ENCODE measurements at regions not wholly inside any gene's neighbourhood (a gene's known extent, or its start where the extent isn't known, plus 50 kb on each side); places are given as distances from the start of the nearest gene placed in this dataset.
A peak's percentile ranks its signal among the peaks of the same experiment; 100 is the strongest.

DNA sequence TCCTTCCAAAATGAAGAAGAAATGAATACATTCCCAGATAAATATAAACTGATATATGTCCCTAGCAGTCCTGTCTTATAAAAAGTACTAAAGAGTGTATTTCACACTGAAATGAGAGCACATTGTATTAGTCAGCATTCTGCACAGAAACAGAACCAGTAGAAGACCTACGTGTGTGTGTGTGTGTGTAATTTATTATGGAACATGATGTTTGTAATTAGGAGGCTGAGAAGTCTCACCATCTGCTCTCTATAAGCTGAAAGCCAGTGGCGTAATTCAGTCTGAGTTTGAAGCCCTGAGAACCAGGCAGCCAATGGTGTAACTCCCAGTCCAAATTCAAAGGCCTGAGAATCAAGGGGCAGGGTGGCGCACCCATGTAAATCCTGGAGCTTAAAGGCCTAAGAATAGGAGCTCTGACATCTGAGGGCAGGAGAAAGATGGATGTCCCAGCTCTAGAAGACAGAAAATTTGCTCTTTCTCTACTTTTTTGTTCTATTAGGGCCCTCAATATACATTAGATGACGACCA, 146.5 kb upstream of the LYPLAL1 start:
- 74% methylated on average over 4 of the region's 4 CpGs for WGBS (ENCODE audit: missing lambda C conversion rate)
- DNase-seq (ENCODE audit: low read depth in 1 of 2, low spot score in 1 of 2) (no peak), FAIRE-seq (no peak), ATAC-seq (no peak)
- no peaks in the 10 kb centered on the region for H3K4me1 ChIP-seq
- ChIA-PET CTCF (interaction anchor here (1.4 kb wide), 1 partner anchor 13 kb away, joined by 3 read pairs; no protein-coding TSS in a partner anchor), POLR2A (no interaction called here)
- H3K9me3 ChIP-seq = no peaks in the 10 kb centered on the region
- H3K27ac ChIP-seq = no peak overlapping the region
- no peak overlapping the region for H3K4me3 ChIP-seq
- H3K4me2 ChIP-seq = no peak overlapping the region
- TF ChIP-seq, protein P1, sequence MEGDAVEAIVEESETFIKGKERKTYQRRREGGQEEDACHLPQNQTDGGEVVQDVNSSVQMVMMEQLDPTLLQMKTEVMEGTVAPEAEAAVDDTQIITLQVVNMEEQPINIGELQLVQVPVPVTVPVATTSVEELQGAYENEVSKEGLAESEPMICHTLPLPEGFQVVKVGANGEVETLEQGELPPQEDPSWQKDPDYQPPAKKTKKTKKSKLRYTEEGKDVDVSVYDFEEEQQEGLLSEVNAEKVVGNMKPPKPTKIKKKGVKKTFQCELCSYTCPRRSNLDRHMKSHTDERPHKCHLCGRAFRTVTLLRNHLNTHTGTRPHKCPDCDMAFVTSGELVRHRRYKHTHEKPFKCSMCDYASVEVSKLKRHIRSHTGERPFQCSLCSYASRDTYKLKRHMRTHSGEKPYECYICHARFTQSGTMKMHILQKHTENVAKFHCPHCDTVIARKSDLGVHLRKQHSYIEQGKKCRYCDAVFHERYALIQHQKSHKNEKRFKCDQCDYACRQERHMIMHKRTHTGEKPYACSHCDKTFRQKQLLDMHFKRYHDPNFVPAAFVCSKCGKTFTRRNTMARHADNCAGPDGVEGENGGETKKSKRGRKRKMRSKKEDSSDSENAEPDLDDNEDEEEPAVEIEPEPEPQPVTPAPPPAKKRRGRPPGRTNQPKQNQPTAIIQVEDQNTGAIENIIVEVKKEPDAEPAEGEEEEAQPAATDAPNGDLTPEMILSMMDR (IDR thresholded peaks at IDR 0.05) = no peak
- TF ChIP-seq ZFP36 (IDR thresholded peaks at IDR 0.05; ENCODE audit: borderline replicate concordance, partially characterized antibody) = no peak
- TF ChIP-seq, protein P2, sequence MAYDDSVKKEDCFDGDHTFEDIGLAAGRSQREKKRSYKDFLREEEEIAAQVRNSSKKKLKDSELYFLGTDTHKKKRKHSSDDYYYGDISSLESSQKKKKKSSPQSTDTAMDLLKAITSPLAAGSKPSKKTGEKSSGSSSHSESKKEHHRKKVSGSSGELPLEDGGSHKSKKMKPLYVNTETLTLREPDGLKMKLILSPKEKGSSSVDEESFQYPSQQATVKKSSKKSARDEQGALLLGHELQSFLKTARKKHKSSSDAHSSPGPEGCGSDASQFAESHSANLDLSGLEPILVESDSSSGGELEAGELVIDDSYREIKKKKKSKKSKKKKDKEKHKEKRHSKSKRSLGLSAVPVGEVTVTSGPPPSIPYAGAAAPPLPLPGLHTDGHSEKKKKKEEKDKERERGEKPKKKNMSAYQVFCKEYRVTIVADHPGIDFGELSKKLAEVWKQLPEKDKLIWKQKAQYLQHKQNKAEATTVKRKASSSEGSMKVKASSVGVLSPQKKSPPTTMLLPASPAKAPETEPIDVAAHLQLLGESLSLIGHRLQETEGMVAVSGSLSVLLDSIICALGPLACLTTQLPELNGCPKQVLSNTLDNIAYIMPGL (CRISPR knock-in tag; IDR thresholded peaks at IDR 0.05; ENCODE audit: borderline replicate concordance) = no peak
- no peak for TF ChIP-seq RAD21 (conservative IDR thresholded peaks at IDR 0.05 in 1 of 2, IDR thresholded peaks at IDR 0.05 in 1 of 2)
- TF ChIP-seq MAZ (IDR thresholded peaks at IDR 0.05; ENCODE audit: borderline replicate concordance, low read depth, low read length) = no peak
- no peak for TF ChIP-seq CEBPB (IDR thresholded peaks at IDR 0.05)
- TF ChIP-seq, protein P3, sequence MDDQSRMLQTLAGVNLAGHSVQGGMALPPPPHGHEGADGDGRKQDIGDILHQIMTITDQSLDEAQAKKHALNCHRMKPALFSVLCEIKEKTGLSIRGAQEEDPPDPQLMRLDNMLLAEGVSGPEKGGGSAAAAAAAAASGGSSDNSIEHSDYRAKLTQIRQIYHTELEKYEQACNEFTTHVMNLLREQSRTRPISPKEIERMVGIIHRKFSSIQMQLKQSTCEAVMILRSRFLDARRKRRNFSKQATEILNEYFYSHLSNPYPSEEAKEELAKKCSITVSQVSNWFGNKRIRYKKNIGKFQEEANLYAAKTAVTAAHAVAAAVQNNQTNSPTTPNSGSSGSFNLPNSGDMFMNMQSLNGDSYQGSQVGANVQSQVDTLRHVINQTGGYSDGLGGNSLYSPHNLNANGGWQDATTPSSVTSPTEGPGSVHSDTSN (IDR thresholded peaks at IDR 0.05) = no peak
- TF ChIP-seq SMC3 (IDR thresholded peaks at IDR 0.05) = no peak
- TF ChIP-seq, protein P4, sequence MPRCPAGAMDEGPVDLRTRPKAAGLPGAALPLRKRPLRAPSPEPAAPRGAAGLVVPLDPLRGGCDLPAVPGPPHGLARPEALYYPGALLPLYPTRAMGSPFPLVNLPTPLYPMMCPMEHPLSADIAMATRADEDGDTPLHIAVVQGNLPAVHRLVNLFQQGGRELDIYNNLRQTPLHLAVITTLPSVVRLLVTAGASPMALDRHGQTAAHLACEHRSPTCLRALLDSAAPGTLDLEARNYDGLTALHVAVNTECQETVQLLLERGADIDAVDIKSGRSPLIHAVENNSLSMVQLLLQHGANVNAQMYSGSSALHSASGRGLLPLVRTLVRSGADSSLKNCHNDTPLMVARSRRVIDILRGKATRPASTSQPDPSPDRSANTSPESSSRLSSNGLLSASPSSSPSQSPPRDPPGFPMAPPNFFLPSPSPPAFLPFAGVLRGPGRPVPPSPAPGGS (IDR thresholded peaks at IDR 0.05) = no peak
- TF ChIP-seq, protein P5, sequence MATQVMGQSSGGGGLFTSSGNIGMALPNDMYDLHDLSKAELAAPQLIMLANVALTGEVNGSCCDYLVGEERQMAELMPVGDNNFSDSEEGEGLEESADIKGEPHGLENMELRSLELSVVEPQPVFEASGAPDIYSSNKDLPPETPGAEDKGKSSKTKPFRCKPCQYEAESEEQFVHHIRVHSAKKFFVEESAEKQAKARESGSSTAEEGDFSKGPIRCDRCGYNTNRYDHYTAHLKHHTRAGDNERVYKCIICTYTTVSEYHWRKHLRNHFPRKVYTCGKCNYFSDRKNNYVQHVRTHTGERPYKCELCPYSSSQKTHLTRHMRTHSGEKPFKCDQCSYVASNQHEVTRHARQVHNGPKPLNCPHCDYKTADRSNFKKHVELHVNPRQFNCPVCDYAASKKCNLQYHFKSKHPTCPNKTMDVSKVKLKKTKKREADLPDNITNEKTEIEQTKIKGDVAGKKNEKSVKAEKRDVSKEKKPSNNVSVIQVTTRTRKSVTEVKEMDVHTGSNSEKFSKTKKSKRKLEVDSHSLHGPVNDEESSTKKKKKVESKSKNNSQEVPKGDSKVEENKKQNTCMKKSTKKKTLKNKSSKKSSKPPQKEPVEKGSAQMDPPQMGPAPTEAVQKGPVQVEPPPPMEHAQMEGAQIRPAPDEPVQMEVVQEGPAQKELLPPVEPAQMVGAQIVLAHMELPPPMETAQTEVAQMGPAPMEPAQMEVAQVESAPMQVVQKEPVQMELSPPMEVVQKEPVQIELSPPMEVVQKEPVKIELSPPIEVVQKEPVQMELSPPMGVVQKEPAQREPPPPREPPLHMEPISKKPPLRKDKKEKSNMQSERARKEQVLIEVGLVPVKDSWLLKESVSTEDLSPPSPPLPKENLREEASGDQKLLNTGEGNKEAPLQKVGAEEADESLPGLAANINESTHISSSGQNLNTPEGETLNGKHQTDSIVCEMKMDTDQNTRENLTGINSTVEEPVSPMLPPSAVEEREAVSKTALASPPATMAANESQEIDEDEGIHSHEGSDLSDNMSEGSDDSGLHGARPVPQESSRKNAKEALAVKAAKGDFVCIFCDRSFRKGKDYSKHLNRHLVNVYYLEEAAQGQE (IDR thresholded peaks at IDR 0.05) = no peak
- no peak for TF ChIP-seq HDAC2 (IDR thresholded peaks at IDR 0.05)
- TF ChIP-seq TP53 (CRISPR knock-in tag; IDR thresholded peaks at IDR 0.05) = no peak
- no peak for TF ChIP-seq EHMT2 (IDR thresholded peaks at IDR 0.05; ENCODE audit: low read depth)
- no peak for TF ChIP-seq HOXB5 (CRISPR knock-in tag; IDR thresholded peaks at IDR 0.05)

DNA sequence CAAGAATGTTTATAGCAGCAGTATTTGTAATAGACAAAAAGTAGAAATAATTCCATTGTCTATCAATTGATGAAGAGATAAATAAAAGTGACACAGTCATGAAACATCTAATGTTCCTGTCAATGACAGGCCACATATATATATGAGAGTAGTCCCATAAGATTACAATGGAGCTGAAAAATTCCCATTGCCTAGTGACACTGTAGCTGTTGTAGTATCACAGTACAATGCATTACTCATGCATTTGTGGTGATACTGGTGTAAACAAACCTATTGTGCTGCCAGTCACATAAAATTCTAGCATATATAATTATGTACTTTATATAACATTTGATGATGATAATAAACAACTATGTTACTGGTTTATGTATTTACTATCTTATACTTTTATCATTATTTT, 141.9 kb upstream of the LYPLAL1 start:
- ChIA-PET CTCF (interaction anchor here (0.6 kb wide), 1 partner anchor 648 kb away, joined by 3 read pairs; no protein-coding TSS in a partner anchor), POLR2A (no interaction called here)
- no peaks in the 10 kb centered on the region for H3K4me1 ChIP-seq
- no peaks in the 10 kb centered on the region for H3K9me3 ChIP-seq
- DNase-seq (ENCODE audit: low read depth in 1 of 2, low spot score in 1 of 2) (peak in 1 of 2 experiments; percentile 3), ATAC-seq (no peak), FAIRE-seq (no peak)
- no peak overlapping the region for H3K4me3 ChIP-seq
- no peak overlapping the region for H3K27ac ChIP-seq
- H3K4me2 ChIP-seq = no peak overlapping the region
- TF ChIP-seq HEYL (CRISPR knock-in tag; IDR thresholded peaks at IDR 0.05) (no peak), MAFK (IDR thresholded peaks at IDR 0.05; ENCODE audit: partially characterized antibody) (no peak), SMC3 (IDR thresholded peaks at IDR 0.05) (no peak), EHF (CRISPR knock-in tag; IDR thresholded peaks at IDR 0.05) (no peak), MAZ (IDR thresholded peaks at IDR 0.05; ENCODE audit: borderline replicate concordance, low read depth, low read length) (no peak), POLR2AphosphoS2 (conservative IDR thresholded peaks at IDR 0.05; ENCODE audit: low read length) (no peak), BHLHE40 (IDR thresholded peaks at IDR 0.05; ENCODE audit: low read depth, low read length) (no peak)
- TF ChIP-seq, protein P1 (IDR thresholded peaks at IDR 0.05) = no peak
- TF ChIP-seq, protein P2 (CRISPR knock-in tag; IDR thresholded peaks at IDR 0.05; ENCODE audit: borderline replicate concordance) = no peak
